ENCODE measurements at regions not wholly inside any gene's neighbourhood (a gene's known extent, or its start where the extent isn't known, plus 50 kb on each side); places are given as distances from the start of the nearest gene placed in this dataset.

DNA sequence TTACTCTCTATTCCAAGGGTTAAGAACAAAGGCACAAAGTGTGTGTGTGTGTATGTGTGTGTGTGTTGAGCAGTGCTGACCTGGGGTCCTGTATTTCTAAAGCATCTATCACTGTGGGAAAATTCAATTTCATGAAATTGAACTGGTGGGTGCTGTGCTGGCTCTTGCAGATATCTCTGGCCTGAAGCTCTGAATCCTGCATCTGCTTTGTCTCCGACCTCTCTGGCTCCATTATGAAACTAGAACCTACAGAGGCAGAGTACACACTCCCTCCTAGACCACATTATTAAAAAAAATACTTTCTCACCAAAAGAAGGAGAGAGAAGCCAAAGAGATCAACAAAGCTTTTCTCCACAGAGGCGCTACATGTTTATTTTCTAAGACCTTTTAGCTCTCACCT, 88.4 kb upstream of the PDE4B start:
- ATAC-seq (no peak), DNase-seq (no peak)
- intact Hi-C loops (cut with micrococcal nuclease), result no loop called here

DNA sequence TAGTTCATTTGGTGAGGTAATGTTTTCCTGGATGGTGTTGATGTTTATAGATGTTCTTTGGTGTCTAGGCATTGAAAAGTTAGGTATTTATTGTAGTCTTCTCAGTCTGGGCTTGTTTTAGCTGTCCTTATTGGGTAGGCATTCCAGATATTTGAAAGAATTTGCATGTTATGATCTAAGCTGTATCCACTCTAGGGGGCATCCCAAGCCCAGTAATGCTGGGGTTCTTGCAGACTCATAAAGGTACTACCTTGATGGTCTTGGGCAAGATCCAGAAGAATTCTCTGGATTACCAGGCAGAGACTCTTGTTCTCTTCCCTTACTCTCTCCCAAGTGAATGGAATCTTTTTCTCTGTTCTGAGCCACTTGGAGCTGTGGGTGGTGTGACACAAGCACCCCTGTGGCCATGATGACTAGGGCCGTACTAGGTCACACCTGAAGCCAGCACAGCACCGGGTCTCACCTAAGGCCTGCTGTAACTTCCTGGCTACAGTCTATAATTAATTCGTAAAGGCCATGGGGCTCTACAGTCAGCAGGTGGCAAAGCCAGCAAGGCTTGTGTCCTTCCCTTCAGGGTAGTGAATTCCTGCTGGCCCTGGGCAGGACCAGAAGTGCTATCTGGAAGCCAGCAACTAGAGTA, 74.8 kb upstream of the PDE4B start:
- no peak for ATAC-seq
- intact Hi-C loops (cut with micrococcal nuclease), result no loop called here
- DNase-seq, result no peak

DNA sequence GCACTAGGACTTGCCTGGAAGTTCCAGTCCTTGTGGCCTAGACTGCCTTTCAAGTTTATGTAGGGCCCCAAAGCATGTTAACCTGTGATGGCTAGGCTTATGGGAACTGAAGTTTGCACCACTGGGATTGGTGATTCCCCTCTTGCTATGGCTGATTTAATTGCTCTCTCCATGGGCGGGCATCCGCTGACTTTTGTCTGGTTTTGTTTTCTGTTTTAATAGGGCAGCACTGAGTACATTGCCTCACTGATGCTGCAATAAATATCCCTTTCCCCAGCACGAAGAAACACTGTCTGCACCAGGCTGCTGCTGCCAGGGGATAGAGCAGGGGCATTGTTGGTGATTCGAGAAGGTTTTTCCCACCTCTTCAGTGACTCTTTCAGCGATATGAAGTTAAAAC, 73.3 kb upstream of the PDE4B start:
- ATAC-seq, result no peak
- DNase-seq, result no peak
- intact Hi-C loops (cut with micrococcal nuclease), result no loop called here

DNA sequence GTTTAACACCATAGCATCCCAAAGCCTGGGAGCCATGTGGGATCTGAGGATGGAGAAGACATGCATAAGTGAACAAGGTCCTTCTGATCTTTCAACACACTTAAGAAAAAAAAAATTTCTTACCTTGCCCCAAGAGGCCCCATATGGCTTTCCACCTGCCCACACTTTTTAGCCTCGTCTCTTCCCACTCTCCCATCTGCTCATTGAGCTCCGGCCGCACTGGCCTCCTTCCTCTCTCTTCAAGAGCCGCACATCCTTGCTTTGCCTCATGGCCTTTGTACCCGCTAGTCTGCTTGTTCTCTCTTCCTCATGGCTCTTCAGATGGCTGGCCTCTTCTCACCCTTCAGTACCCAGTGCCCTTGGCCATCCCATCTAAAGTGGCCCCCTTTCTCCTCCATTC, 70.2 kb upstream of the PDE4B start:
- ATAC-seq (no peak), DNase-seq (no peak)
- intact Hi-C loops (cut with micrococcal nuclease), result no loop called here

DNA sequence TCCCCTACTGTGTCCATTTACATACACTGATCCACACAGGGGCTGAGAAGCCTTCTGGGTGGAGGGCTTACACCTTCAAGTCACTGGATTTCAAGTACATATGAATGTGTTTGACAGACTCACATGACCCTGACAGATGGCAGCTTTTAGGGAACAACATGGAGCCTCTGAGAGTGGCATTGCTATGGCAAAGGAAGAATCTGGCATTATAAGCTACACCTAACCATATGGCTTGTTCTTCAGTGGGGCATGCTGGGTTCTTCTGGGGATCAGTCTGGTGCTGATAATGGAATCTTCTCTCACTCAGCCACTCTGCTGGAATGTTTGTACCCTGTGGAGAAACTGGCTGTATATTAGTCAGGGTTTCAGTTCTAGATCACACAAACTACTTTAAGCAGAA, 68.5 kb upstream of the PDE4B start:
- DNase-seq, result no peak
- intact Hi-C loops (cut with micrococcal nuclease), result no loop called here

DNA sequence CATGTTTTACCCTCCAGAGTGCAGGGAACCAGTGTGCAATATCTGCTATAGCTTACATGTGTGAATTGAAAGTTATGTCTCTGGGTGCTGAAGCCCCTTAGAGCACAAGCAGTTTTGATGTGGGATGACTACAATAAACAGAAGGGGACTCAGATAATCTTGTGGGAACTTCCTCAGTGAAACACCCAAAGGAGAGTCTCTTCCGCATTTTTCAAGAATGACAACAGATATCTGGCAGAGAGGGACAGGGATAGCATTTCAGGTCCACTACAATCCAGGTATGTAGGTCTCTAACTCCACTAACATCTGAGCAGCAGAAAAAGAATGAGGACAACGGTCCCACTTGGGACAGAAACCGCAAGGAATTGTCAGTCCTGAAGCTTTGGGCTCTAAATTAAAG, 67.6 kb upstream of the PDE4B start:
- DNase-seq (no peak), ATAC-seq (no peak)
- intact Hi-C loops (cut with micrococcal nuclease), result no loop called here

More for the DNA sequence above, 68.5 kb upstream of the PDE4B start:
- ATAC-seq, result no peak

DNA sequence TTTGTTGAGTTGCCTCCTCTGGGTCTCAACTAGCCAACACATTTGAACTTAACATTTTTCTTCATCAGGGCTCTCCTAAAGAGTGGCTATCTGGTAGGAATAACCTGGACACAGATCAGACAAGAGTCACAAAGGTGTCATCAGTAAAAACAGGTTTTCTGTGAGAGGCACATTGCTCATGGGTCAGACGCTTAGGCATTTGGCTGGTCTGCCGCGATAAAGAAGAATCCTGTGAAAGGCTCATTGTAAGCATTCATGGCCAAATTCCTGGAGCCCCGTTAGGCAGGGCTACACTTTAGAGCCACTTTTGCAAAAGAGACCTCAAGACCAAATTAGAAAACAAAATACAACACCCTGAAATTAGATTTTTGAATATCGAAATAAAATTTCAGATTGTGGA, 64.2 kb upstream of the PDE4B start:
- intact Hi-C loops (cut with micrococcal nuclease), result no loop called here
- no peak for ATAC-seq
- DNase-seq, result no peak

DNA sequence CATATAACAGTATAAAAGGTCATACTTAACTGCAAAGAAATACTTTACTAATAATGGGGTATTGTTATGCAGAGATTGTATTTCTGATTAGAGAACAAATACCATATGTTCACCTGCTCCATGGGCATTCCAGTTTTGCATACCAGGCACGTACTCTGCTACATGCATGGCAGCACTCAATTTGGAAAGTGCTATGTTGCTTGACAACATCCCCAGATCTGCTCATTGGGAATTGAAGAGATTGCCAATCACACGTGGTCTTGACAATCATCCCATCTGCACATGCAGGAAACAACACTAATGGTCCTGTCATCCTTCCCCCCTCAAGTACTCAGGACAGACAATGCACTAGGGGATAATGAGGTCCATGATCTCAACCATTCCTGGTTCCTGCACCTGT, 63.4 kb upstream of the PDE4B start:
- intact Hi-C loops (cut with micrococcal nuclease), result no loop called here
- no peak for ATAC-seq
- DNase-seq, result no peak

DNA sequence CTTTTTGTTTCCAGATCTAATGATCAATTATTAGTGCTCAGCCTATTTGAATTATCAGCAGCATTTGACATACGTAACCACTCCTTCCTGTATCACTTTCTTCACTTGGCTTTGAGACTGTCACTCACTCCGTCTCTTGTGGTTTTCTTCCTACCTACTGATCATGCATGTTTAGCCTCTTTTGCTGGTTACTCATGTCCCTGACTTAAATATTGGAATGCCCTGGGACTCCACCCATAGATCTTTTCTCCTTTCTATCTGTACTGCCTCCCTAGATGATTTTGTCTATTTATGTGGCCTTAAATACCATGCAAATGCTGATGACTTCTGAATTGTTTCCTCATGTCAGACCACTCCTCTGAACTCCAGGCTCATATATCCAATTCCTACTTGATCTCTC, 57.7 kb upstream of the PDE4B start:
- DNase-seq (no peak), ATAC-seq (no peak)
- intact Hi-C loops (cut with micrococcal nuclease), result no loop called here

DNA sequence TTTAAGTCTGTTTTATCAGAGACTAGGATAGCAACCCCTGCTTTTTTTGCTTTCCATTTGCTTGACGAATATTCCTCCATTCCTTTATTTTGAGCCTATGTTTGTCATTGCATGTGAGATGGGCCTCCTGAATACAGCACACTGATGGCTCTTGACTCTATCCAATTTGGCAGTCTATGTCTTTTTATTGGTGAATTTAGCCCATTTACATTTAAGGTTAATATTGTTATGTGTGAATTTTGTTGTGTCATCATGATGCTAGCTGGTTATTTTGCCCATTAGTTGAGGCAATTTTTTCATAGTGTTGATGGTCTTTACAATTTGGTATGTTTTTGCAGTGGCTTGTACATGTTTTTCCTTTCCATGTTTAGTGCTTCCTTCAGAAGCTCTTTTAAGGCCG, 50.7 kb upstream of the PDE4B start:
- intact Hi-C loops (cut with micrococcal nuclease), result no loop called here
- no peak for ATAC-seq
- no peak for DNase-seq
